SU-DHL-6 (cell line): ENCODE measurements at regions not wholly inside any gene's neighbourhood (a gene's known extent, or its start where the extent isn't known, plus 50 kb on each side); places are given as distances from the start of the nearest gene placed in this dataset.

Experiments used
- H2AFZ ChIP-seq: fragments of 200-600 bp; sonication (generic); 2 replicates; pipeline ENCODE4 v1.6.1; 2014; ENCODE audit warnings: low read depth, mild to moderate bottlenecking, moderate library complexity, mixed read lengths, antibody characterized with exemption, low read length; ENCODE audit not compliant: severe bottlenecking
- H3F3A ChIP-seq: fragments of 200-600 bp; shearing (Covaris generic); 2 replicates; pipeline ENCODE4 v1.6.0; 2016; ENCODE audit warnings: antibody characterized with exemption, mild to moderate bottlenecking; ENCODE audit not compliant: insufficient read depth
- H3K27ac ChIP-seq: fragments of 200-600 bp; sonication (generic); 2 replicates; pipeline ENCODE4 v1.5.1; 2016; ENCODE audit warnings: low read depth, mild to moderate bottlenecking, low read length, moderate library complexity, mixed read lengths
- H3K27me3 ChIP-seq: fragments of 200-600 bp; sonication (generic), shearing (Covaris generic); 2 replicates; pipeline ENCODE4 v1.6.0; 2014; ENCODE audit warnings: mild to moderate bottlenecking, low read length
- H3K36me3 ChIP-seq: fragments of 200-600 bp; sonication (generic); 2 replicates; pipeline ENCODE4 v1.6.1; 2014; ENCODE audit warnings: mild to moderate bottlenecking, low read length, mixed read lengths
- H3K4me2 ChIP-seq: fragments of 300-600, 200-600 bp; shearing (Covaris generic), sonication (generic); 2 replicates; pipeline ENCODE4 v1.6.0; 2014; ENCODE audit warnings: low read length, low read depth, mild to moderate bottlenecking; ENCODE audit not compliant: poor library complexity, severe bottlenecking
- H3K4me3 ChIP-seq: fragments of 200-600 bp; sonication (generic); 2 replicates; pipeline ENCODE4 v1.5.1; 2014; ENCODE audit warnings: antibody characterized with exemption, low read length, mild to moderate bottlenecking, mixed read lengths; ENCODE audit not compliant: insufficient read depth, poor library complexity, severe bottlenecking
- H3K79me2 ChIP-seq: fragments of 200-600 bp; sonication (generic); 2 replicates; pipeline ENCODE4 v1.6.1; 2014; ENCODE audit warnings: mild to moderate bottlenecking, low read length, moderate library complexity; ENCODE audit not compliant: insufficient read depth
- H3K9ac ChIP-seq: fragments of 200-600 bp; sonication (generic); 2 replicates; pipeline ENCODE4 v1.7.0; 2014; ENCODE audit warnings: mild to moderate bottlenecking, low read length
- H3K9me2 ChIP-seq: fragments of 200-600 bp; sonication (generic); replicated peaks from 2 replicates; pipeline ENCODE4 v1.6.1; 2014; ENCODE audit warnings: low read length; ENCODE audit not compliant: insufficient read depth
- H3K9me3 ChIP-seq: fragments of 200-600 bp; sonication (generic); 2 replicates; pipeline ENCODE4 v1.6.1; 2014; ENCODE audit warnings: low read length, mixed read lengths; ENCODE audit not compliant: insufficient read depth
- H4K20me1 ChIP-seq: fragments of 200-600 bp; sonication (generic); 2 replicates; pipeline ENCODE4 v1.6.1; 2014; ENCODE audit warnings: low read depth, mild to moderate bottlenecking, antibody characterized with exemption, low read length, moderate library complexity, mixed read lengths
- EZH2phosphoT487 ChIP-seq: fragments of 200-600 bp; sonication (generic), shearing (Covaris generic); conservative IDR thresholded peaks from 2 replicates; pipeline ENCODE4 v1.6.1; 2018; ENCODE audit warnings: mild to moderate bottlenecking, antibody characterized with exemption, low read length, moderate library complexity, mixed read lengths
- TF ChIP-seq, protein P1 (sequence below): fragments of 200-600 bp; sonication (generic); IDR thresholded peaks from one replicate; pipeline ENCODE4 v1.5.1; 2017; ENCODE audit warnings: antibody characterized with exemption, mild to moderate bottlenecking, low read length, moderate library complexity; ENCODE audit not compliant: insufficient read depth, poor library complexity, severe bottlenecking

- H3K27me3 ChIP-seq: no peaks in the 10 kb centered on the region
- no peak overlapping the region for H3K4me3 ChIP-seq
- H3F3A ChIP-seq: no peaks in the 10 kb centered on the region
- no peaks in the 10 kb centered on the region for H3K36me3 ChIP-seq
- no peak overlapping the region for H3K4me2 ChIP-seq
- TF ChIP-seq EZH2phosphoT487: no peak
- TF ChIP-seq, protein P1, sequence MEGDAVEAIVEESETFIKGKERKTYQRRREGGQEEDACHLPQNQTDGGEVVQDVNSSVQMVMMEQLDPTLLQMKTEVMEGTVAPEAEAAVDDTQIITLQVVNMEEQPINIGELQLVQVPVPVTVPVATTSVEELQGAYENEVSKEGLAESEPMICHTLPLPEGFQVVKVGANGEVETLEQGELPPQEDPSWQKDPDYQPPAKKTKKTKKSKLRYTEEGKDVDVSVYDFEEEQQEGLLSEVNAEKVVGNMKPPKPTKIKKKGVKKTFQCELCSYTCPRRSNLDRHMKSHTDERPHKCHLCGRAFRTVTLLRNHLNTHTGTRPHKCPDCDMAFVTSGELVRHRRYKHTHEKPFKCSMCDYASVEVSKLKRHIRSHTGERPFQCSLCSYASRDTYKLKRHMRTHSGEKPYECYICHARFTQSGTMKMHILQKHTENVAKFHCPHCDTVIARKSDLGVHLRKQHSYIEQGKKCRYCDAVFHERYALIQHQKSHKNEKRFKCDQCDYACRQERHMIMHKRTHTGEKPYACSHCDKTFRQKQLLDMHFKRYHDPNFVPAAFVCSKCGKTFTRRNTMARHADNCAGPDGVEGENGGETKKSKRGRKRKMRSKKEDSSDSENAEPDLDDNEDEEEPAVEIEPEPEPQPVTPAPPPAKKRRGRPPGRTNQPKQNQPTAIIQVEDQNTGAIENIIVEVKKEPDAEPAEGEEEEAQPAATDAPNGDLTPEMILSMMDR: no peak
- H3K9ac ChIP-seq: no peak overlapping the region
- H3K9me2 ChIP-seq: no peaks in the 10 kb centered on the region
- H2AFZ ChIP-seq: no peak overlapping the region
- H4K20me1 ChIP-seq: no peaks in the 10 kb centered on the region
- no peaks in the 10 kb centered on the region for H3K79me2 ChIP-seq
- H3K9me3 ChIP-seq: no peaks in the 10 kb centered on the region
- H3K27ac ChIP-seq: no peak overlapping the region
These were observed 83.1 kb upstream of the NCAM1 start for GRCh38 chr11:112878033-112878601.

- no peak for TF ChIP-seq EZH2phosphoT487
- TF ChIP-seq, protein P1: no peak
These were observed 80.7 kb upstream of the NCAM1 start for GRCh38 chr11:112880495-112880894.

DNA sequence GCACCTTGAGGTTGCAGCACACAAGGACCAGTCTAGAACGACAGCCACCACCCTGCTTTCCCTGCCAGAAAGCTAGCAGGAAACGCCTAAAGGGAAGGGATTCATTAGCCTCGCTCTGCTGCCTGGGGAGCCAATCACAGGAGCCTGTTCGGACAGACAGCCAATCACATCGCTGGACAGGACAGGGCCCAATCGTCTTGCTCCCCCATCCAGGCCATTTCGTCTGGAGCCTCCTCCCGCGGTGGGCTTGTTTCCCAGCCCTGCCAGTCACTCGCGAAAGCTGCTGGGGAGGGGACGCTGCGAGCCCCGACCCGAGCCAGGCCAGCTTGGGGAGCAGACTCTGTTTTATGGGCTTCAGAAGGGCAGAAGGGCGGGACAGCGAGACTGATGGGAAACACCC lies 79.8 kb upstream of the NCAM1 start:
- Histone ChIP-seq H3F3A (no peaks in the 10 kb centered on the region), H4K20me1 (no peaks in the 10 kb centered on the region), H3K36me3 (no peaks in the 10 kb centered on the region), H3K9me3 (no peaks in the 10 kb centered on the region), H3K79me2 (no peaks in the 10 kb centered on the region), H3K27ac (no peak overlapping the region), H2AFZ (no peak overlapping the region), H3K9me2 (no peaks in the 10 kb centered on the region), H3K4me2 (no peak overlapping the region), H3K4me3 (no peak overlapping the region), H3K27me3 (no peaks in the 10 kb centered on the region), H3K9ac (no peak overlapping the region)
- TF ChIP-seq EZH2phosphoT487: no peak
- TF ChIP-seq, protein P1: no peak

More at GRCh38 chr11:112880495-112880894, 80.7 kb upstream of the NCAM1 start:
- no peak overlapping the region for H3K9ac ChIP-seq
- no peaks in the 10 kb centered on the region for H3K9me2 ChIP-seq
- no peak overlapping the region for H3K27ac ChIP-seq
- no peaks in the 10 kb centered on the region for H3K36me3 ChIP-seq
- no peak overlapping the region for H2AFZ ChIP-seq
- H3K4me3 ChIP-seq: no peak overlapping the region
- H3K79me2 ChIP-seq: no peaks in the 10 kb centered on the region
- H4K20me1 ChIP-seq: no peaks in the 10 kb centered on the region
- H3K27me3 ChIP-seq: no peaks in the 10 kb centered on the region
- no peak overlapping the region for H3K4me2 ChIP-seq
- no peaks in the 10 kb centered on the region for H3F3A ChIP-seq
- no peaks in the 10 kb centered on the region for H3K9me3 ChIP-seq
